NCI-H1417 treated with DMSO at 0.1 percent for 48 hours (cell line): ENCODE measurements at regions not wholly inside any gene's neighbourhood (a gene's known extent, or its start where the extent isn't known, plus 50 kb on each side); places are given as distances from the start of the nearest gene placed in this dataset.
"Not testable (repeated sequence)": the region's sequence is repeated elsewhere in the genome, so short reads cannot be mapped to it uniquely, and the experiment has no call there.

Source experiments
- DNase-seq: peaks from one replicate; lab custom pipeline; 2025; lab: John Stamatoyannopoulos, UW

GRCh38 chr5:39955156-39955555 lies 530.4 kb upstream of the DAB2 start:
- DNase-seq: no peak

GRCh38 chr5:39951070-39951469 lies 526.3 kb upstream of the DAB2 start:
- DNase-seq: no peak

- DNase-seq: no peak
Measured at GRCh38 chr5:39948867-39949468, 524.2 kb upstream of the DAB2 start.

- DNase-seq: no peak
Measured at GRCh38 chr5:39948341-39948740, 523.6 kb upstream of the DAB2 start.

- DNase-seq: no peak
Measured at GRCh38 chr5:39947657-39948056, 522.9 kb upstream of the DAB2 start.

GRCh38 chr5:39946356-39947045 lies 521.7 kb upstream of the DAB2 start:
- DNase-seq: no peak

- DNase-seq: no peak
Measured at GRCh38 chr5:39945870-39946269, 521.1 kb upstream of the DAB2 start.

- no peak for DNase-seq
Measured at GRCh38 chr5:39943811-39944210, 519.0 kb upstream of the DAB2 start.

GRCh38 chr5:39942606-39943005 lies 517.8 kb upstream of the DAB2 start:
- no peak for DNase-seq

- no peak for DNase-seq
Measured at GRCh38 chr5:39941416-39941815, 516.6 kb upstream of the DAB2 start.

- DNase-seq: no peak
Measured at GRCh38 chr5:39934830-39935229, 510.1 kb upstream of the DAB2 start.

- DNase-seq: no peak
Measured at GRCh38 chr5:39933061-39933460, 508.3 kb upstream of the DAB2 start.

- no peak for DNase-seq
Measured at GRCh38 chr5:39928709-39929108, 503.9 kb upstream of the DAB2 start.

- DNase-seq: no peak
Measured at GRCh38 chr5:39919876-39920275, 495.1 kb upstream of the DAB2 start.

GRCh38 chr5:39912906-39913305 lies 488.1 kb upstream of the DAB2 start:
- DNase-seq: no peak

- DNase-seq: not testable (repeated sequence)
Measured at GRCh38 chr5:39907267-39907951, 482.6 kb upstream of the DAB2 start.

GRCh38 chr5:39906146-39906545 lies 481.4 kb upstream of the DAB2 start:
- DNase-seq: no peak

GRCh38 chr5:39905356-39905755 lies 480.6 kb upstream of the DAB2 start:
- DNase-seq: no peak

- no peak for DNase-seq
Measured at GRCh38 chr5:39902626-39903025, 477.8 kb upstream of the DAB2 start.

GRCh38 chr5:39898731-39899130 lies 474.0 kb upstream of the DAB2 start:
- DNase-seq: no peak

GRCh38 chr5:39896706-39897105 lies 471.9 kb upstream of the DAB2 start:
- DNase-seq: no peak

GRCh38 chr5:39896104-39896503 lies 471.3 kb upstream of the DAB2 start:
- no peak for DNase-seq

GRCh38 chr5:39892708-39893107 lies 467.9 kb upstream of the DAB2 start:
- DNase-seq: no peak
